NOMO-1 treated with DMSO at 0.1 percent for 48 hours (cell line): ENCODE measurements at regions not wholly inside any gene's neighbourhood (a gene's known extent, or its start where the extent isn't known, plus 50 kb on each side); places are given as distances from the start of the nearest gene placed in this dataset.

Experiments
- DNase-seq: peaks from one replicate; lab custom pipeline; 2025; ENCODE audit not compliant: unreplicated experiment; lab: John Stamatoyannopoulos, UW

- DNase-seq = no peak
Observed at GRCh38 chr1:193358419-193358818, 172.0 kb upstream of the B3GALT2 start.

DNA sequence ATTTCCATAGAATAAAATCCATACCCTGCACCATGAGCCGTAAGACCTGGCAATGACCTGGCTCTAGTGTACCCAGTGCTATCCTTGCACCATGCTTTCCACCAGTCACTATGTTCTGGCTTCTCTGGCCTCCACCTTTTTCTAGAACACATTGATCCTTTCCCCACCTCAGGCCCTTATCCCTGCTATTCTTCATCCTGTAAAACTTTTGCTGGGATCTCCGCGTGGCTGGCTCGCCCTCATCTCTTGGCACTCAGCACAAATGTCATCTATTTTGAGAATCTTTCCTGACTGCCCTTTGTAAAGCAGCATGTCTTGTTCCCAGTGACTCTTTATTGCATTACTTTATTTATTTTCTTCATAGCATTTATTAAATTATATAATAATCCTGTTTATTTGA, 169.8 kb upstream of the B3GALT2 start:
- DNase-seq = no peak

- DNase-seq = peak; percentile 90
Observed at GRCh38 chr1:193355626-193356025, 169.2 kb upstream of the B3GALT2 start.

- peak; percentile 93 for DNase-seq
Observed at GRCh38 chr1:193355178-193355577, 168.8 kb upstream of the B3GALT2 start.

- no peak for DNase-seq
Observed at GRCh38 chr1:193348769-193349535, 162.5 kb upstream of the B3GALT2 start.

DNA sequence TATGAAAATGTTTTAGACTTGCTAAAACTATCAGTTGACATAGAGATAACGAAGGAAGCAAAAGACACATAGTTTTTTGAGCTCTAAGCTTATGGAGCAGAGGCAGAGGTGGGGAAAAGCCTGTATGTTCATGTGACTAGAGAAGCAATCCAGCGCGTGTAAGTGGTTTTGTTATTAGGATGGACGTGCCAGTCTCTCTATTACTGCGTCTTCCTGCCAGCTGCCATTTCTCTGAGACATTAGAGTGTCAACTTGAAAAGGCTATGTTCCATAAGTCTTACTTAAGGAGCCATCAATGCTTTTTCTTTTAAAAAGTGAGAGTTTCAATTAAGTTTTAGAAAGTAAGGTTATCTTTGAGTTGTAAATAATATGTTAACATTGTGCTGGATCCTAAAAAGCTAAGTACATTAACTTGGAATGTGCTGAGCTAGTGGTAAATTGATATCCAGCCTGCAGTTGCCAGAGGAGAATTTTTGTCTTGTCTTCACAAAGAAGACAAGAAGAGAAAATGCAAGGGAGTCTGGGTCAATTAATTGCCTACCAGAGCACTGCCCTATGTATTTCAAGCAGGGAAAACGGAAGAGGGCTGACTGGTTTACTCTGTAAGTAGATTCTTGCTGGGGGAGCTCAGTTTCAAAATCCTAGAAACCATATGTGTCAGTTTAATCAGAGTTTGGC, 161.8 kb upstream of the B3GALT2 start:
- no peak for DNase-seq

- DNase-seq = no peak
Observed at GRCh38 chr1:193346085-193346484, 159.7 kb upstream of the B3GALT2 start.

DNA sequence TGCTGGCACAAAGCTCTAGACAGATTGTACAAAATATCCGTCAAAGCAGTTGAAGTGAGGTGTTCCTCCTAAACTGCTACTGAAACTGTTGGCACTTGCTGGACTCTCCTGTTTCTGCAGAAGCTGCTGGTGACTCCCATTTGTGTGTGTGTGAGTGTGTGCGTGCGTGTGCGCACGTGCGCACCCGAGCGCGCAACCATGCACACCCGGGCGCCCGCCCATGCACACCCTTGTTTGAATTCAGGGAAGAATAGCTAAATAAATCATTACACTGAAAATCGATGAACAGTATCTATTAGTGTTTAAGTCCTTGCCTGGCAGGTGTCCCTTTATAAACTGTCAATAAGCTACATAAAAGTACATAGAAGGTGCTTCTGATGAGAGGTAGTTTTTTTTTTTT, 156.4 kb upstream of the B3GALT2 start:
- no peak for DNase-seq

DNA sequence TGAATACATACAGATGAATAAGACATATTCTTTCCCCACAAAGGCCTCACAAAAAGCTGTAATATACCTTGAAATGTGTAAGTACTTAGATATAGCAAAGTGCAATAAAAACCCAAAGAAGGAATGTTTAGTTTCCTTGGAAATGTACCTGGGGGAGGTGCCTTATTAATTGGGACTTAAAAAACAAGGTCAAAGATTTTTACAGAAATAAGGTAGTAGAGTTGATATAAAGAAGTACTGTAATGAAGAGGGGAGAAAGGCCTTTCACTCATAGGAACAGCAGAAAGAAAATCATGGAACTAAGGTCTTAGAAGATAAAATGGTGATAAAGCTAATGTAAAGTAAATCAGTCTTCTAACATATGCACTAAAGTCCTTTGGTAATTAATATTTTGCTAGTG, 153.9 kb upstream of the B3GALT2 start:
- no peak for DNase-seq

GRCh38 chr1:193339401-193339800, 153.0 kb upstream of the B3GALT2 start:
- DNase-seq = no peak

DNA sequence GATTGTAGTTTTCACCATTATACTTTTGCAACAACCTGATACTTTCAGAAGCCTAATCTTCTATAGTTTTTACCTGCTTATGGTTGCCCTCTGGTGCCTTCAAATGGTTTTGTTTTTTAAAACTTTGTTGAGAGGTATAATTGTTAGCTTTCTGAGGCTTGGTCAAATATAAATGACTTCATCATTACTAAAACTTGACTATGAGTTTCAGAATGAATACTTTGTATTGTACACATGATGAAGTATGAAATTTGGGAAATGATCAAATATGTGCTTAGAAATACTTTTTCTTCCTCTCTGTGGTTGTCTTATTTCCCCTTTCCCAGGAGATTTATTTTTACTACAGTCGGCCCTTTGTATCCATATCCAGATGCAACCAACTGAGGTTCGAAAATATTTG, 151.8 kb upstream of the B3GALT2 start:
- DNase-seq = no peak

GRCh38 chr1:193335806-193336428, 149.5 kb upstream of the B3GALT2 start:
- DNase-seq = no peak

DNA sequence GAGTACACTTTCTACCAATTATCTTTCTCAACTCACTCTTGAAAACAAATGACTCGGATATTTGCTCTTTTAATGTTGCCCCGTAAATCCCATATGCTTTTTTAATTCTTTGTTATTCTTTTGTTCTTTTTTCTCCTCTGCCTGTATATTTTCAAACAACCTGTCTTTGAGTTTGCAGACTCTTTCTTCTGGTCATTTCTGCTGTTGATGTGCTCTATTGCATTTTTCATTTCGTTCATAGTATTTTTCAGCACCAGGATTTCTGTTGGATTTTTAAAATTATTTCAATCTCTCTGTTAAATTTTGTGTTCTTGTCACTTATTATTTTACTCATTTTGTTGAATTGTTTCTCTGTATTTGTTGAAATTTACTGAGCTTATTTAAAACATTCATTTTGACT, 146.8 kb upstream of the B3GALT2 start:
- DNase-seq = no peak

DNA sequence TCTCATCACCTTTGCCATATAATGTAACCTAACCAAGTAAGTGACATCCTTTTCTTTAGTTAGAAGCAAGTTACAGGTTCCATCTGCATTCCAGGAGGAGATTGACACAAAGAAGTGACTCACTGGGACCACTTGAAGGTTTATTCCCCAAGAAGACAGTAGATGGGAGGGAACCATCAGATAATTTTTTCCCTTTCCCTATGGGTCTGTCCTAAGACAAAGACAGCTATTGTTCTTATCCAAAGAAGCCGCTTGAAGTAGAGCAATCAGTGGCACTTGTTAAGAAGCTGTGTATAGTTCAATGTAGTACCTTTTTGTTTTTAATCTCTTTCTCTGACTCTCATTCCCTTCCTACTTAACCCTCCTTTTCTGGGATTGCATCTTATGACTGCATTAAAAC, 139.9 kb upstream of the B3GALT2 start:
- DNase-seq = no peak

GRCh38 chr1:193325771-193326170, 139.4 kb upstream of the B3GALT2 start:
- DNase-seq = no peak

DNA sequence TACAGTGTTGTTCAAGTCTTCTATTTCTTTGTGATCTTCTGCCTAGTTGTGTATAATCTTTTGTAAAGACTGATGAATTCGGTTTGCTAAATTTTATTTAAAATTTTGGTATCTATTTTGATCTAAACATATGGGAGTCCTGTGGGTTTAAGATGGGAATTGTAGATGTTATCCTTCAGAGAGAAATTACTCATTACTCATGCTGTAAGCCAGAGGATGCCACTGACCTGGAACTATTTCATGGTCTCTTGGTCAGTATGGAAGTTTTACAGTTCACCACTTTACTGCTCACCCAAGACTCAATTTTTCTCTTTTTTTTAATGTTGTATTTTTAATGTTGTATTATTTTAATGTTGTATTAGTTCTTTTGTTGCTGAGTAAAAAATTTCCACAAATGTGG, 138.6 kb upstream of the B3GALT2 start:
- no peak for DNase-seq

- DNase-seq = no peak
Observed at GRCh38 chr1:193322211-193322610, 135.8 kb upstream of the B3GALT2 start.

GRCh38 chr1:193321242-193321840, 134.9 kb upstream of the B3GALT2 start:
- no peak for DNase-seq

DNA sequence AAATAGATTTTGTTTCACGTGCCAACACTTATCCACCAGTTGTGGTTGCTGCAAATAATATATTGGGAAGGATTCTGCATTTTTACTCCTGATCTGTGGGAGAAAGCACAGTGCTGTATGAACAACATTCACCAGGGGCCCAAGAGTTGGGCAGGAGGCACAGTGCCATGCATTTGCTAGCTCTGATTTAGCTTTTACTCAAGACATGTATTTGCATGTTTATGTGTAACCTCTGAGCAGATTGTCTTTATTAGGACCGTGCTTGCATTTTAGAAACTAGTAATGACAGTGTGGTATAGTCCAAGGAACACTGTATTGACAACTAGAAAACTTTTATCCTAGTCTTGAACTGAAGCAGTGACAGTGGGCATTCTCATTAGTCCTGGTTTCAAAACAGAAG, 133.9 kb upstream of the B3GALT2 start:
- DNase-seq = no peak

GRCh38 chr1:193318347-193318746, 131.9 kb upstream of the B3GALT2 start:
- DNase-seq = no peak

- no peak for DNase-seq
Observed at GRCh38 chr1:193313354-193314140, 127.1 kb upstream of the B3GALT2 start.
